ENCODE measurements at regions not wholly inside any gene's neighbourhood (a gene's known extent, or its start where the extent isn't known, plus 50 kb on each side); places are given as distances from the start of the nearest gene placed in this dataset.

DNA sequence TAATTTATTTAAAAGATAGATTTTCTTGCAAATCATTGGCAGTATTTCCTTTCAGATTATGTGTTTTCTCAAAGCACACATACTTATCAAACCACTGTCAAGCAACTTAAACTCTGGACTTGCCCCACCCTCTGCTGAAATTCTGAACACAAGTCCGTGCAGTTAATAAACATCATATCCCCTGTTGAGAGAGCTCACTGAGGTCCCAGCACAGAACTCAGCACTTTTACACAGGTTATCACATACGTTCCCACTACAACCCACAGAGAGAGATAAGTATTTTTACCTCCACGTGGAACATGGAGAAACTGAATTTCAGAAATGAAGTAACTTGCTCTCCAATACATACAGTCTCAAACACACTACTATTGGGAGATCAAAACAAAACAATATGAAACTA is 267.6 kb upstream of the IGF1R start:
- ChIA-PET CTCF (no interaction called here), POLR2A (no interaction called here)
- no peak overlapping the region for H3K4me3 Mint-ChIP-seq (ENCODE audit: unreplicated experiment)
- H3K27ac Mint-ChIP-seq (ENCODE audit: unreplicated experiment), result no peak overlapping the region
- H3K4me1 ChIP-seq, result no peaks in the 10 kb centered on the region
- H3K27me3 ChIP-seq (replicated peaks; ENCODE audit: control insufficient read depth, insufficient read depth, low read length), result no peaks in the 10 kb centered on the region
- no peaks in the 10 kb centered on the region for H3K4me1 Mint-ChIP-seq (ENCODE audit: low read depth, unreplicated experiment)
- intact Hi-C loops (cut with micrococcal nuclease; ENCODE audit: unreplicated experiment), result no loop called here
- no peaks in the 10 kb centered on the region for H3K36me3 ChIP-seq (ENCODE audit: control insufficient read depth, insufficient read depth, low read length)
- peaks cover 20% of the 10 kb centered on the region for H3K27me3 Mint-ChIP-seq (ENCODE audit: insufficient read depth, unreplicated experiment)
- BruUV-seq (replicated peaks), result no TSS peak
- H3K4me3 ChIP-seq (ENCODE audit: low read depth, low read length), result no peak overlapping the region
- peaks cover 22% of the 10 kb centered on the region for H3K9me3 Mint-ChIP-seq (ENCODE audit: unreplicated experiment)
- DNase-seq, result no peak
- no peaks in the 10 kb centered on the region for H3K36me3 Mint-ChIP-seq (ENCODE audit: insufficient read depth, unreplicated experiment)
- H3K9me3 ChIP-seq, result no peaks in the 10 kb centered on the region
- TF ChIP-seq, protein P1, sequence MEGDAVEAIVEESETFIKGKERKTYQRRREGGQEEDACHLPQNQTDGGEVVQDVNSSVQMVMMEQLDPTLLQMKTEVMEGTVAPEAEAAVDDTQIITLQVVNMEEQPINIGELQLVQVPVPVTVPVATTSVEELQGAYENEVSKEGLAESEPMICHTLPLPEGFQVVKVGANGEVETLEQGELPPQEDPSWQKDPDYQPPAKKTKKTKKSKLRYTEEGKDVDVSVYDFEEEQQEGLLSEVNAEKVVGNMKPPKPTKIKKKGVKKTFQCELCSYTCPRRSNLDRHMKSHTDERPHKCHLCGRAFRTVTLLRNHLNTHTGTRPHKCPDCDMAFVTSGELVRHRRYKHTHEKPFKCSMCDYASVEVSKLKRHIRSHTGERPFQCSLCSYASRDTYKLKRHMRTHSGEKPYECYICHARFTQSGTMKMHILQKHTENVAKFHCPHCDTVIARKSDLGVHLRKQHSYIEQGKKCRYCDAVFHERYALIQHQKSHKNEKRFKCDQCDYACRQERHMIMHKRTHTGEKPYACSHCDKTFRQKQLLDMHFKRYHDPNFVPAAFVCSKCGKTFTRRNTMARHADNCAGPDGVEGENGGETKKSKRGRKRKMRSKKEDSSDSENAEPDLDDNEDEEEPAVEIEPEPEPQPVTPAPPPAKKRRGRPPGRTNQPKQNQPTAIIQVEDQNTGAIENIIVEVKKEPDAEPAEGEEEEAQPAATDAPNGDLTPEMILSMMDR (IDR thresholded peaks at IDR 0.05; ENCODE audit: insufficient read depth in 1 of 2, low read depth in 1 of 2, low read length in 1 of 2, severe bottlenecking in 1 of 2, unreplicated experiment in 1 of 2), result no peak

DNA sequence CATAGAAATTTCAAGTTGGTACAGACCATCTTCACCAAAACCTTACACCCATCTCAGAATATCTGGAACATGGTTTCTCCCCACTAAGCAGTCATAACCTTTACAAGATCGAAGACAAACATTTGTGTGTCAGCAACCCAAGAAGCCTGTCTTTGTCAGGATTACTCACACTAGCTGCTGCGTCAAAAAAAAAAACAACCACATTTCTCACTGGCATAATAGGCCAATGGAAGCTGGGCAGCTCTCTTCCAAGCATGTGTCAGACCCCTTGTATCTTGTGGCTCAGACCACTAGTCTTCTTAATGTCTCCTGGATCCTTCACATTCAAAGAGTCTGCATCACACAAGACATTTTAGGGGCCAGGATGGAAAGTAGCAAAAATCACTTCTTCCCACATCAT is 266.9 kb upstream of the IGF1R start:
- TF ChIP-seq, protein P1 (IDR thresholded peaks at IDR 0.05; ENCODE audit: insufficient read depth in 1 of 2, low read depth in 1 of 2, low read length in 1 of 2, severe bottlenecking in 1 of 2, unreplicated experiment in 1 of 2), result no peak
- Mint-ChIP-seq H3K9me3 (ENCODE audit: unreplicated experiment) (peaks cover 22% of the 10 kb centered on the region), H3K4me1 (ENCODE audit: low read depth, unreplicated experiment) (no peaks in the 10 kb centered on the region), H3K36me3 (ENCODE audit: insufficient read depth, unreplicated experiment) (no peaks in the 10 kb centered on the region), H3K27me3 (ENCODE audit: insufficient read depth, unreplicated experiment) (peaks cover 18% of the 10 kb centered on the region), H3K27ac (ENCODE audit: unreplicated experiment) (no peak overlapping the region), H3K4me3 (ENCODE audit: unreplicated experiment) (no peak overlapping the region)
- no TSS peak for BruUV-seq (replicated peaks)
- no peak for DNase-seq
- Histone ChIP-seq H3K27me3 (replicated peaks; ENCODE audit: control insufficient read depth, insufficient read depth, low read length) (no peaks in the 10 kb centered on the region), H3K4me3 (ENCODE audit: low read depth, low read length) (no peak overlapping the region), H3K9me3 (no peaks in the 10 kb centered on the region), H3K4me1 (no peaks in the 10 kb centered on the region), H3K36me3 (ENCODE audit: control insufficient read depth, insufficient read depth, low read length) (no peaks in the 10 kb centered on the region)
- ChIA-PET CTCF (no interaction called here), POLR2A (no interaction called here)
- intact Hi-C loops (cut with micrococcal nuclease; ENCODE audit: unreplicated experiment), result no loop called here

DNA sequence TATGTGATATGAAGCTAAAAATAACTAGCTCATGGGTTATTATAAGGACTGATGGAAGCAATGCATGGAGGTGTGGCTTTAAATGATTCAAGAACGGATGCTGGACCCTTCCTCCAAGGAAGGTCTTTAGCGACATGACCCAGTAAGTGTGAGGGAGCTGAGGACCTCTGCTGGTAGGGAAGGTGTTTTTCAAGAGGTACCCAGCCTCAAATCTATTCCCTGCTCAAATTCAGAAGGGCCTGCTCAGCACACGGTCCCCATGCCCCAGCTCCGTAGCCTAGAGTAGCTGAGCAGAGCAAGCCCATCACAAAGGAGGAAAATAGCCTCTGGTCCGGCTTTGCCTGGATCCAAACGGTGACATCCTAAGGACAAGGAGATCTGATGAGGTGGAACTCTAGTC is 266.2 kb upstream of the IGF1R start:
- no TSS peak for BruUV-seq (replicated peaks)

More for the DNA sequence above, 266.2 kb upstream of the IGF1R start:
- Mint-ChIP-seq H3K4me3 (ENCODE audit: unreplicated experiment) (no peak overlapping the region), H3K9me3 (ENCODE audit: unreplicated experiment) (peaks cover 19% of the 10 kb centered on the region), H3K4me1 (ENCODE audit: low read depth, unreplicated experiment) (no peaks in the 10 kb centered on the region), H3K27me3 (ENCODE audit: insufficient read depth, unreplicated experiment) (peaks cover 18% of the 10 kb centered on the region), H3K27ac (ENCODE audit: unreplicated experiment) (no peak overlapping the region), H3K36me3 (ENCODE audit: insufficient read depth, unreplicated experiment) (no peaks in the 10 kb centered on the region)
- intact Hi-C loops (cut with micrococcal nuclease; ENCODE audit: unreplicated experiment), result no loop called here
- Histone ChIP-seq H3K27me3 (replicated peaks; ENCODE audit: control insufficient read depth, insufficient read depth, low read length) (no peaks in the 10 kb centered on the region), H3K4me3 (ENCODE audit: low read depth, low read length) (no peak overlapping the region), H3K36me3 (ENCODE audit: control insufficient read depth, insufficient read depth, low read length) (no peaks in the 10 kb centered on the region), H3K9me3 (no peaks in the 10 kb centered on the region), H3K4me1 (no peaks in the 10 kb centered on the region)
- CTCF ChIA-PET, result no interaction called here
- POLR2A ChIA-PET, result no interaction called here
- TF ChIP-seq, protein P1 (IDR thresholded peaks at IDR 0.05; ENCODE audit: insufficient read depth in 1 of 2, low read depth in 1 of 2, low read length in 1 of 2, severe bottlenecking in 1 of 2, unreplicated experiment in 1 of 2), result no peak
- DNase-seq, result no peak

Data from Caco-2 (cell line).